ENCODE measurements at regions not wholly inside any gene's neighbourhood (a gene's known extent, or its start where the extent isn't known, plus 50 kb on each side); places are given as distances from the start of the nearest gene placed in this dataset.

- TF ChIP-seq TAF1 (IDR thresholded peaks at IDR 0.05; ENCODE audit: borderline replicate concordance, low read depth, low read length), result no peak
- no peak for TF ChIP-seq POLR2AphosphoS5 (IDR thresholded peaks at IDR 0.05; ENCODE audit: low read depth, low read length)
- no peak; the same call in 1 of the 2 replicates for TF ChIP-seq POLR2A (IDR thresholded peaks at IDR 0.05; ENCODE audit: low read depth, low read length)
Measured at GRCh38 chr5:71887680-71888079, 168.6 kb downstream of the CARTPT start.
